ENCODE measurements at regions not wholly inside any gene's neighbourhood (a gene's known extent, or its start where the extent isn't known, plus 50 kb on each side); places are given as distances from the start of the nearest gene placed in this dataset.
A peak's percentile ranks its signal among the peaks of the same experiment; 100 is the strongest.
"Not testable (repeated sequence)": the region's sequence is repeated elsewhere in the genome, so short reads cannot be mapped to it uniquely, and the experiment has no call there.

DNA sequence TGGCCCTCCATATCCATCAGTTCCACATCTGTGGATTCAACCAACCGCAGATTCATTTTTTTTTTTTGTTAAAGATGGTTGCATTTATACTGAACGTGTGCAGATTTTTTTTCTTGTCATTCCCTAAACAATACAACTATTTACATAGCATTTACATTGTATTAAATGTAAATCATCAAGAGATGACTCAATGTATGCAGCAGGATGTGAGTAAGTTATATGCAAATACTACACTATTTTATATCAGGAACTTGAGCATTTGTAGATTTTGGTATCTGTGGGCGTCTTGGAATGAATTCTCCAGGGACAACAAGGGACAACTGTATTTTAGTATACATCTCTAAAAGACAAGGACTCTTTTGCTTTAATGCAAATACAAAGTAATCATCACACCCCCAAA lies 299.2 kb upstream of the ZNF608 start:
- DNase-seq (ENCODE audit: low spot score), result no peak

DNA sequence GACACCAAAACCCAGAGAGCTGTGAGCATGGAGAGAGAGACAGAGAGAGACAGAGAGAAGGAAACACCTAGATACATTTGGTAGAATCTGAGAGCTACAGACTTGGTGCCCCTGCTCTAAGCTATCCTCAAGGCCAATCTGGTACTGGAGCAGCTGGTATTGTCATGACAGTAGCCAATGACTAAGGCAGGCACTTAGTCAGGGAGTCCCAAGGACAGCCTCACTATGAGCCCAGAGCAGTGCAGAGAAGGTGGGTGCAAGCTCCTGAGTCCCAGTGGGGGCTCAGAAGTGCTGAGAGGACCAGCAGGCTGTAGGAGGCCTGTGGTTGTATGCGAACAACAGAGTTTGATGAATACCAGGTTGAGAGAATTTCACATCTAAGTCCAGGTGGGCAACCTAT lies 300.4 kb upstream of the ZNF608 start:
- no peak for DNase-seq (ENCODE audit: low spot score)

DNA sequence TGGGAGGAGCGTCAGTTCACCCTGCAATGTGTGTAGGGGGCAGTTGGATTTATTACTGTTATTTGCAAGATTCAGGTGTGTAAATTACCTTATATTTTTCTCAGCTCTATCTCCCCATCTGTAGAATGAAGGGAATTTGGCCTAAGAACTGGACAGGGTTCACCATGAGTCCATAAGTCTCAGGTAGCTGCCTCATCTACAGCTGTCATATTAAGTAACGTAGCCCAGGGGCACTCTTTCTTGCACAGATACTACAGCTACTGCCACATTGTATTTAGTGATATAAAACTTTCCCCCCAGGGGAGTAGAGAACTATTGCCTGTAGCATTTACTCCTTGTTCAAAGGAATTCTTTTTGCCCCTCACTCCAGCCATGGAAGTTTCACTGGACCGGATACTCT lies 301.4 kb upstream of the ZNF608 start:
- no peak for DNase-seq (ENCODE audit: low spot score)

DNA sequence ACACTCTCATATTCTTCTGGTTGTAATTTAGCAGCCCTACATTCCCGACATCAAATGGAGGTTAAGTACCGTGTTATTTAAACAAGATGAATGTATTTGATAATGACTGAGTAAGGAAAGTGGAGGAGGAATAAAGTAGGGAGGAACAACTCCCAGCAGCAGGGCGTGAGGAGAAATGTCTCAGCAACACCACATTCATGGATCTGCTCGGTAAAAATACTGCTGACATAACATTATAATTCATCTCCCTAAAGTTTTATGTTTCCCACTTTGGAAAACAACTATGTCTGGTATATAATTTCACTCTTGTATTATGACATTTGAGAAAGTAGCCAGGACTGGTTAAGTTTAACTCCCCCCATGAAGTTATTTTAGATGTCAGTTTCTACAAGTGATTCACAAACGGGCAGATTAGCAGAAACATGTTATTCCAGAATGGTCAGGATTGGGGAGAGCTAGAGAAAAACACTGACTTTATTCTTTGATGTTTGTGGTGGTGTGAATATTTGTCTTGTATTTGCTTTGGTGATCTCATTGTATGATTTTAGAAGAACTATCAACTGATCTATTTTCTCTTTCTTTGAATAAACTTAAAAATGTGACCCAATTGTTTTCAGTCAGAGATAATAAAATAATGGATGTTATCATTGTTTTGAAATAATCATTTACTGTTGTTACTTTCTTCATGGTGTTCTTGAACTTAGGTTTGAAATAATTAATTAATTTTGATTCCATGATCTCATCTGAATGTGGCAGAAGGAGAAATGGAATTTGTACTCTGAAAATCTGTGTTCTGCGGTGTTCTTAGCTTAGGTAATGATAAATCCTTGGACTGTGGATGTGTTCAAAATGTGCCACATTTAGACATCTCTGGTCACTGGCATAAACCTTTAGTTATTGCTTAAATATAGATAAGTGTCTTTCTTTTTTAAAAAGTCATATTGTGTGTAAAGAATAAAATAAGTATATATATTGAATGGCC lies 303.6 kb upstream of the ZNF608 start:
- DNase-seq (ENCODE audit: low spot score), result no peak

DNA sequence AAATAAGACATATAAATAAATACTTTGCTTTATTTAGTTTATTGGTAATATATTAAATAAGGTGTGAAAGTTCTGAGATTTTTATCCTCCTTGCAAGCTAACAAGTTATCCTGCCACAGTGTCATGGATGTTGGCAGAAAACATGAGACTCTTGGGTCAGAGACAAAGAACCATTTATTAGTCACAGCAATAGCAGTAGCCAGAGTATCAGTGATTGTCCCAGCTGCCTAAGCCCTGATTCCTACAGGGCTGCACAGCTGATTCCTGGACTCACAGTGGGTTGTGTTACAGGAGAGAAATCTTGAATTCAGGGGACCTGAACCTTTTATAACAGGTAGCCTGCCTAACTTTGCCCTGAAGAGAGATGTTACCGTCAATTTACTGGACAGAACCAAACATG lies 304.5 kb upstream of the ZNF608 start:
- DNase-seq (ENCODE audit: low spot score), result no peak

DNA sequence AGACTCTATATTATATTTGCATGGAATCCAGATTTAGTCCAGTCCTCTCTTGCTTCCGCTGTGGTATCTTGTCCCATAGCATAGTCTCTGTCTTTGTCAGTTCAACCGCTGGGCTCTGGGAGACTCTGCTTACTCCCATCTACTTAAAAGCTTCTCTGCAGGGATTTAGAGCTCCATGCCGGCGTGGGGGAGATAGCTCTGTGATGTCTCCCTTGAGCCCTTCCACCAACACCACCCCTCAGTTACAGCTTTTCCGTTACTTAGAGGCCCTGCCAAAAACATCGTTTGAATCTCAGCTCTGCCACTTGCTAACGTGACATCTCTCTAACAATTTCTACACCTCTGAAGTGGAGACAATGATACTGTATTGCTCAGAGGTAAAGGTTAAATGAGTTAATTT lies 306.1 kb upstream of the ZNF608 start:
- no peak for DNase-seq (ENCODE audit: low spot score)

DNA sequence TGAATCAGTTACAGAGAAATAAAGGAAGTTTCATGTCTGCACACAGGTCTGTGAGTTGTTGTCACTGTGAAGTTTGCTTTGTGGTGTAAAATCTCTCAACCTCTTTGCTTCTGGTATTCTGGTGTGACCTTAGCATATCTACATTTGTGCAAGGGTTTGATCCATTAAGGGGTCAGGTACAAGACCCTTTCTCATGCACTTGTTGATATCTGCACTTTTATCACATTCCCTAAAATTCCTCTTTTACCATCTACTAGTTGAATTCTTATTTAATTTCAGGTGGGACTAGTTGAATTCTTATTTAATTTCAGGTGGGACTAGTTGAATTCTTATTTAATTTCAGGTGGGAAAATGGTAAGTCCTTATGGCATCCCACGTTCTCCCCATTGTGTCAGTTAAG lies 306.7 kb upstream of the ZNF608 start:
- DNase-seq (ENCODE audit: low spot score), result no peak

DNA sequence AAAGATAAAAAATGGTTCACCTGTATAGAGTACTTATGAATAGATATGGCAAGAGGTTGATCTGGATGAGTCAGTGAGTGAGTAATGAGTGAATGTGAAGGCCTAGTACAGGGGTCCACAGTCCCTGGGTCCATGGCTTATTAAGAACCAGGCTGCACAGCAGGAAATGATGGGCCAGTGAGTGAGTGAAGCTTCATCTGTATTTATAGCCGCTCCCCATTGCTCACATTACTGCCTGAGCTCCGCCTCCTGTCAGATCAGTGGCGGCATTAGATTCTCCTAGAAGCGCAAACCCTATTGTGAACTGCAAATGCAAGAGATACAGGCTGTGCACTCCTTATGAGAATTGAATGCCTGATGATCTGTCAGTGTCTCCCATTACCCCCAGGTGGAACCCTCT lies 307.7 kb upstream of the ZNF608 start:
- DNase-seq (ENCODE audit: low spot score), result no peak

DNA sequence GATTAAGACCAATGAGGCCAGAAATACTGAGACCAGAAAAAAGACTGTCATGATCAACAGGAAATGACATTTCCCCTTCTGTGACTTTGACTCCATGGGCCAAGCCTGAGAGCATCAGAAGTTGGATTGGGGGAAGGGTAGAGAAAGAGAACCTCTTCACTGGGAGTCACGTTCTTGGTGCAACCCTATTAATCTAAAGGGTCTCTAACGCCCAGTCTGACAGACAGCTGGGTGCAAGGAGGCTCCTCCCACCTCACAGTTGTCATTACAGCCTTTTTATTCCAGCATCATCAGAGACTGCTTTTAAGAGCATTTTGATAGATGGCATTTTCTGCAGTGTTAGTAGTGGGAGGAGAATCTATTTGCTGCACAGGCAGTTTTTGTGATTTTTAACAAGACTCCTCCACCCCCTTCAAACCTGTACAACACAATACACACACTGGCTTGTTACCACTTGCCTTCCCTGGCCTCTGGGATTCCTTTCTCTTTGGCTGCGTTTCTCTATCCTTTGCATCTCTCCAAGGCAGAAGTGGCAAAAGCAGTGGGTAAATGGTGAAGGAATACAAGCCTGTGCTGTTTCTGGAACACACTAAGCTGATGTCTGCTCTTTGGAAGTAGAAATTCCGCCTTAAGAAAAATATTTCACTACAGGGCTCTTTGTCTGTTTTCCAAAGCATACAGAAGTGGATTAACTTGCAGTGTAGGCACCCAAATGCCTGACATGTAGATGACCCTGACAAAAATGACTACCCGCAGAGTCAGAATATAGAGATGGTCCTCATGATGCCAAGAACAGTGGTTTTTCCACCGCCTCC lies 310.4 kb upstream of the ZNF608 start:
- no peak for DNase-seq (ENCODE audit: low spot score)

DNA sequence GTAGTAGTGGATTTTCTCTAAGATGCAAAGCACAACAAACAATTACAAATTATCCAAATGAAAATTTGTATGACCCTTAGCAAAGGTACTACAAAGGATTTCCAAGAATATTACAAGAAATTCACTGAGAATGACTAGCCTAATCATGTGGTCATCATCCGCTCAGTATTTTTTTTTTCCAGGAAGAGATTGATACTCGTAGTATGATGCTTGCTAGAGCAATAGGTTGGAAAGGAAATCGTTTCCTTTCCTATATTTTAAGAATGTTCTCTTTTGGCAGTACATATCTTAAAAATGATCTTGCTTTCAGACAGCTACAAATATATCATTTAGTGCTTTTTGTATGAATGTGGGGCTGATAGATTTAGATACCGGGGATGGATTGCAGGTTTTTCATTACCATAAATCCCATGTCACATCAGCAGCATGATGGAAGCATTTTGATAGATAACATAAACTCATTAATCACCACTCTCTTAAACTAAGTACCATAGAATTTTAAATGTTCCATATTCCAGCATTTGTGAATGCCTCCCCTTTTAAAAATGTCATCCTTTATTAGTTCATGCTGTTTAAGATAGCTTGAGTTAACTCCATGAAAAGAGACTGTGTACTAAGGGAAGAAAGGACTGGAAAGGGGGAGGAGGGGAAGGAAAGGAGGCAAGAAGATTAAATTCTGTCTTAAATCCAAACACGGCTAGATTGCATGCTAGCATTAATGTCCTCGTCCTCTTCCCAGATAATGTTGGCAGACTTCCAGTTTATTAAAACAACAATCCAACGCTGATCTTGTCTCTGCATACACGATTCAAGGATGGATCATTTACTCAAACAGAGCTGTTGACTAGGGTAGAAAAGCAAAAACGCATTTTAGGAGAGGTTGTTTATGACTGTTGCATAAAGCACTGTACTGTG lies 311.7 kb upstream of the ZNF608 start:
- DNase-seq (ENCODE audit: low spot score), result no peak

DNA sequence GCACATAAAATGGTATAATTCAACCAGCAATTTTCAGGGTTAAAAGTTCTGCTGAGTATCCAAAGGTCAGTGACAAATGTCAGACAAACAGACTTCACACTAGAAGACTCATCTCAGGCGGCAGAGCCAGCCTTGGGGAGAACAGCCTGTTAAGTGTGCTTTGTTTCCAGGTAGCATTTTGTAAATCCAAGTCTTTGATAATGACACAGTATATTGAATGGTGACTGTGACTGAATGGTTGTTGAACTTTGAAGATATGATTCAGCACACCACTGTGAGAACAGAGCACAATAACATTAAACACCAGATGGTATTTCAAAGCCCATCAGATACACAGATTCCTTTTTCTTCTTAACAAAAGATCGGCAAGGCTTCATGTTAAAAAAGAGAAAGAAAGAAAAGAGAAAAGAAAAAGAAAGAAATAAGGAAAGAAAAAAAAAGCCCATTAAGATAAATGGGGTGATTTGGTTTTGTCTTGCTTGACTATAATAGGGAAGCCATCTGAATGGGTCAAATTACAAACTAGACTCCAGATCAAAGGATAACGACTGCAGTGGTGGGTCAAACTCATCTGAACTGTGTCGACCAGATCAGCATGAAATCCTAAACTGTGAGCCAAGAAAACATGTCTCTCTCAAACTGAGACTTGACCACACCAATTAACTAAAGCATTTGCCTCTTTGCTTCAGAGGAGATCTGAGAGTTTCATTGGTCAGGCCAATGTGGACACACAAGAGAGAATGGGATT lies 313.0 kb upstream of the ZNF608 start:
- DNase-seq (ENCODE audit: low spot score), result no peak

DNA sequence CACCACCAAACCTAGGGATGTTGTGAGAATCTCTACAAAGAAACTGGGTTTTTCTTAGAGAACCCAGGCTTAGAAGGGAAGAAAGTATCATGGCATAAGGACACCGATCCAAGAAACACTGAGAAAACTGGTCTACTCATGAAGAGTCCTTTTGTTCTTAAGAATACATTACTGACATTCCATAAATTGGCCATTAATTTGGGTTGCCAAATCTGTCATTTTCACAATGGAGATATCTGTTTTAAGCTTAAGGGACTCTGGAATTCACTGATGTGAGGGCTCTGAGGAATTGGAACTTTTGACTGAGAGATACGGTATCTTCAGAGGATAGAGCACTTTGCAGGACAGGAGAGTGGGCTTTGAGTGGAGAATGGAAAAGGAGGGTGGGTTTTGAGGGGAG lies 315.3 kb upstream of the ZNF608 start:
- no peak for DNase-seq (ENCODE audit: low spot score)

DNA sequence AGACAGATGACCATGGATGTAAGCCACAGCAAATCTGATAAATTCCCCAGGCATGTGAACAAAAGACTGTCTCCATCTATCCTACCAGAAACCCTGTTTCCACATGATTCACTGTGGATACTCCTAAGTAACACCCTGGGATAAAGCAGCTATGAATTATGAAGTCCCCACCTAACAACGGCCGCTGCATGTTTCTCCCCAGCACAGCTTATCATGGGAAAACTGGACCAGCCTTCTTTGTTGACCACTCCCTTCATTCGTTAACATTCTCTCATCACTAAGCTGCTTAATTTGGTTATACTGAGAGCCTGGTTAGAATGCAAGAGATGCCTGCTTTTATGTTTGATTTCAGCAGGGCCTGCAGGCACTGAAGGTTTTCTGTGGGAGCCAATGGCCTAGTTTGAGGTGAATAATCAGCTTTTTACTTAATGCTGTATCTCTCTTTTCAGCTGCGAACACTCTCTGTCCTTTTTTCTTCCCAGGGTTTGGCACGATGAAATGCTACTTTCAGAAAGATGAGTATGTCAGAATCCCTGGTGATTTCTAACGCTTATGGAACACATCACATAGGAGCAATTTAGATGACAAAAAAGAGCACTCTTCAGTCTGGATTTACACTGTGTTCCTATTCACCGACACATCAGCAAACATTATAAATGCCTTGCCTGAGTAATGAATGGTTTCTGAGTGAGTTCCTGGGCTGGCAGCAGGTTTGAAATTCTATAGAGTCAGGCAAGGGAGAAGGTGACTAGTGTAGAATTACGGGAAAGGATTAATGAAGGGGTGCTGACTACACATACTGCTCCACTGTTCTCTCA lies 318.4 kb upstream of the ZNF608 start:
- peak; percentile 50 for DNase-seq (ENCODE audit: low spot score)

DNA sequence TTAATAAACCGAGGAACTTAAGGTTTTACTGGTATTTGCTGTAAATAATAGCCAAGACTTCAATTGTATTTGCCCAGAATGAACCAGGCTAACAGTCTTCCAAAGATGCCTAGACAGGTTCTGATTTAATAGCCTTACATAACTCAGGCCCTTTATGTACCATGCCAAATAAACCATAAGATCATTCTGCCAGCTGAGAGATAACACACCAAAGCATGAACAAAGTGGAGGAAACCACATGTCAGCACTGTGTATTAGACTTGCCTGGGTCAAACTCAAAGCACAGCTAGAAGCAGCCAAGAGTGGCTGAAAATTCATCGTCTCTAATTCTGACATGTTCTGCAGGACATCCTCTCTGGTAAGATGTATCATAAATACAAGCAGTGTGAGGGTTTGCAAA lies 319.3 kb upstream of the ZNF608 start:
- DNase-seq (ENCODE audit: low spot score), result no peak

DNA sequence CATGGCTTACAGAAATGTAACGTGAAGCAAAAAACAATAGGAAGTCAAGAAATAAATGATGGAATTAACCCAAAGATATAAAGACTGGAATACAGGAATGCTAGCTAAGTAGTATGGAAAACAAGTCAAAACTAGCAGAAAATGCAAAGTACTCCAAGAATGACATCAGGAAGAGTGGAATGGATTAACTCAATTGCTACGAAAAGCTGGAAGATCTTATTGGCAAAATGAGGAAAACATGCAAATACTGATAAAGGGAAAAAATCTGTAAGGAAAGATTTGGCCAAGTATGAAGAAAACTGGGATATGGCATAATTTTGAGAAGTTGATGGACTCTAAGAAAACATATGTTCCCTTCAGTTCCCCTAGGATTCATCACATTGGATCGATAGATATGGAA lies 324.5 kb upstream of the ZNF608 start:
- no peak for DNase-seq (ENCODE audit: low spot score)

DNA sequence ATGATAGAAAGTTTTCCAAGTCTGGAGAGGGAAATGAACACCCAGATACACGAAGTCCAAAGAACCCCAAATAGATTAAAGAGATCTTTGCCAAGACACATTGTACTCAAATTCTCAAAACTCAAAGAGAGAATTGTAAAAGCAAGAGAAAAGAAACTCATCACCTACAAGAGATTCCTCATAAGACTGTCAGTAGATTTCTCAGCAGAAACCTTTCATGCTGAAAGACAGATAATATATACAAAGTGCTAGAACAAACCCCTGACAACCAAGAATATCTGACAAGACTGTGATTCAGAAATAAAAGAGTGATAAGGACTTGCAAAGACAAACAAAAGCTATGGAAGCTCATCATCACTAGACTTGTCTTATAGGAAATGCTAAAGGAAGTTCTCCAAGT lies 326.7 kb upstream of the ZNF608 start:
- no peak for DNase-seq (ENCODE audit: low spot score)

DNA sequence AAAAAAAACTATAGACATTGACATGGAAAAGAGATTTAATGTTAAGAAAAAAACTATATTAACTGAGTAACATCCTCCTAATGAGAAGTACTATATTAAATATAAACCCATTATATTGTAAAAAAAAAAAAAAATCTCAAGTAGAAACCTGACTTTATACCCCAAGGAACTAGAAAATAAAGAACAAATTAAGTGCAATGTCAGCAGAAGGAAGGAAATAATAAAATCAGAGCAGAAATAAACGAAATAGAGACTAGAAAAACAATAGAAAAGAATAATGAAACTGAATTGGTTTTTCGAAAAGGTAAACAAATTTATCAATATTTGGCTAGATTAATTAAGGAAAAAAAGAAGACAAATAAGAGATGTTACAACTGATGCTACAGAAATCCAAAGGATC lies 329.1 kb upstream of the ZNF608 start:
- DNase-seq (ENCODE audit: low spot score), result no peak

DNA sequence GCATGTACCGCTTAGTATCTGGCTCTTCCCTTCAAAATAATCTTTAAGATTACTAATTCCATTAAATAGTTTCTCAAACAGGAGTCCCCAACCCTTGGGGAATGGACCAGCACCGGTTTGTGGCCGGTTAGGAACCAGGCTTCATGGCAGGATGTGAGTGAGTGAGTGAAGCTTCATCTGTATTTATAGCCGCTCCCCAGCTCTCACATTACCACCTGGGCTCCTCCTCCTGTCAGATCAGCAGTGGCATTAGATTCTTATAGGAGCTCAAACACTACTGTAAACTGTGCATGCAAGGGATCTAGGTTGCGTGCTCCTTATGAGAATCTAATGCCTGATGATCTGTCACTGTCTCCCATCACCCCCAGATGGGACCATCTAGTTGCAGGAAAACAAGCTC lies 332.6 kb upstream of the ZNF608 start:
- not testable (repeated sequence) for DNase-seq (ENCODE audit: low spot score)

DNA sequence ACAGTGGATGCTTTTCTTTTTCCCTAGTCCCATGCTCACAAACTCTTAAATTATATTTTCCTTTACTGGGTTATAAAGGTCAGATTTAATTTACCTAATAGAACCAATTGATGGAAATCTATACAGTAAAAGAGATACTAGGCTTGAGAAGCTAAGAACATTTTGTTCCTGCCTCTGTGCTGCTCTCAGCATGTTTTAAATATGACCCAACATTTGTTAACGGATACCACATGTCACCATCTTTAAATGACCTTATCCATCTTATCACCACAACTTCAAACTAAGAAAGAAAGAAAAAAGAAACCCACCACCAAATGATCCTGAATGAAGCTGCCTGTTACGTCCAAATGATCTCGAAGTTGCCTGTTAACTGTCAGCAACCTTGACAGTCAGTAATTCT lies 334.7 kb upstream of the ZNF608 start:
- DNase-seq (ENCODE audit: low spot score), result no peak

DNA sequence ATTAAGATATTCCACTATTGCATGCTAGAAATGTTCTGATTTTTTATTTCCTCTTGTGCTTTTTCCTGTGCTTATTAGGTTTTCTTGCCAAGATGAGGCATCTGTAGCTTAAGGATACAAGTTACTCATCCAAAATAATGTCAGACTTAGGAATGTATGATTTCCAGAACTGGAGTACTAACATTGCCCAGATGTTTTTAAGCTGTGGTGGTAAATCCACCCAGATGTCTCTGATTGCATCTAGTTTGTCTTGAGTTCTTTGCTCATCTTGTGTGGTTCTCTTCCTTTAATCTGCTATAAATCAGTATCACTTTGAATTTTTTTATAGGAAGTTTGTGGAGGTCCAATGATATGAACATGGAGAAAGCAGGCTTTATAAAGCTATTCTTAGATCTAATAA lies 337.5 kb upstream of the ZNF608 start:
- DNase-seq (ENCODE audit: low spot score), result peak; percentile 72
